ENCODE measurements at regions not wholly inside any gene's neighbourhood (a gene's known extent, or its start where the extent isn't known, plus 50 kb on each side); places are given as distances from the start of the nearest gene placed in this dataset.

GRCh38 chr16:8310323-8310722, 280.0 kb downstream of the TMEM114 start:
- no peaks in the 10 kb centered on the region for H3K9me1 ChIP-seq (ENCODE audit: control insufficient read depth, extremely low read depth, insufficient read depth, low read length)
- DNase-seq (ENCODE audit: low read depth, low spot score) (no peak), FAIRE-seq (no peak)
- no peaks in the 10 kb centered on the region for H3K4me1 ChIP-seq (ENCODE audit: control insufficient read depth, extremely low read depth, insufficient read depth, low read length)
- H3K36me3 ChIP-seq (ENCODE audit: control insufficient read depth in 2 of 2, extremely low read depth in 1 of 2, insufficient read depth in 2 of 2, low read length in 2 of 2), result no peaks in the 10 kb centered on the region
- TF ChIP-seq CTCF (optimal IDR thresholded peaks at IDR 0.05 in 1 of 3, IDR thresholded peaks at IDR 0.05 in 1 of 3, conservative IDR thresholded peaks at IDR 0.05 in 1 of 3; ENCODE audit: extremely low read depth in 1 of 3, insufficient read depth in 2 of 3, low read length in 3 of 3), result no peak
- TF ChIP-seq EZH2 (IDR thresholded peaks at IDR 0.05; ENCODE audit: low read length), result no peak
- no peak overlapping the region for H2AFZ ChIP-seq (ENCODE audit: control insufficient read depth, low read length)
- dilution Hi-C loops (cut with MboI; ENCODE audit: extremely low pct_ligation_motif_present, low sequenced_read_pairs), result no loop called here
- H3K4me3 ChIP-seq (ENCODE audit: control insufficient read depth in 2 of 3, extremely low read depth in 1 of 3, insufficient read depth in 2 of 3, low read depth in 1 of 3, low read length in 3 of 3), result no peak overlapping the region
- no peak overlapping the region for H3K27ac ChIP-seq (ENCODE audit: control insufficient read depth, insufficient read depth, low read length)
- H3K79me2 ChIP-seq (ENCODE audit: control insufficient read depth, insufficient read depth, low read length), result no peaks in the 10 kb centered on the region
- no peak overlapping the region for H3K9ac ChIP-seq (ENCODE audit: control insufficient read depth, extremely low read depth, insufficient read depth, low read length)
- H4K20me1 ChIP-seq (ENCODE audit: control insufficient read depth, extremely low read depth, insufficient read depth, low read length), result no peaks in the 10 kb centered on the region
- no peaks in the 10 kb centered on the region for H3K9me3 ChIP-seq (ENCODE audit: control insufficient read depth, low read depth, low read length)
- H3K27me3 ChIP-seq (ENCODE audit: control insufficient read depth, extremely low read depth, insufficient read depth, low read length), result no peaks in the 10 kb centered on the region
- no peak overlapping the region for H3K4me2 ChIP-seq (ENCODE audit: control insufficient read depth, extremely low read depth, insufficient read depth, low read depth, low read length)

- dilution Hi-C loops (cut with MboI; ENCODE audit: extremely low pct_ligation_motif_present, low sequenced_read_pairs), result no loop called here
- Histone ChIP-seq H3K36me3 (ENCODE audit: control insufficient read depth in 2 of 2, extremely low read depth in 1 of 2, insufficient read depth in 2 of 2, low read length in 2 of 2) (no peaks in the 10 kb centered on the region), H3K4me1 (ENCODE audit: control insufficient read depth, extremely low read depth, insufficient read depth, low read length) (no peaks in the 10 kb centered on the region), H3K79me2 (ENCODE audit: control insufficient read depth, insufficient read depth, low read length) (no peaks in the 10 kb centered on the region), H4K20me1 (ENCODE audit: control insufficient read depth, extremely low read depth, insufficient read depth, low read length) (no peaks in the 10 kb centered on the region), H3K4me2 (ENCODE audit: control insufficient read depth, extremely low read depth, insufficient read depth, low read depth, low read length) (no peak overlapping the region), H3K27me3 (ENCODE audit: control insufficient read depth, extremely low read depth, insufficient read depth, low read length) (no peaks in the 10 kb centered on the region), H3K9me3 (ENCODE audit: control insufficient read depth, low read depth, low read length) (peaks cover 7% of the 10 kb centered on the region), H3K9me1 (ENCODE audit: control insufficient read depth, extremely low read depth, insufficient read depth, low read length) (no peaks in the 10 kb centered on the region), H3K9ac (ENCODE audit: control insufficient read depth, extremely low read depth, insufficient read depth, low read length) (no peak overlapping the region), H3K4me3 (ENCODE audit: control insufficient read depth in 2 of 3, extremely low read depth in 1 of 3, insufficient read depth in 2 of 3, low read depth in 1 of 3, low read length in 3 of 3) (no peak overlapping the region), H3K27ac (ENCODE audit: control insufficient read depth, insufficient read depth, low read length) (no peak overlapping the region), H2AFZ (ENCODE audit: control insufficient read depth, low read length) (no peak overlapping the region)
- FAIRE-seq (no peak), DNase-seq (ENCODE audit: low read depth, low spot score) (no peak)
- no peak for TF ChIP-seq CTCF (optimal IDR thresholded peaks at IDR 0.05 in 1 of 3, IDR thresholded peaks at IDR 0.05 in 1 of 3, conservative IDR thresholded peaks at IDR 0.05 in 1 of 3; ENCODE audit: extremely low read depth in 1 of 3, insufficient read depth in 2 of 3, low read length in 3 of 3)
Observed at GRCh38 chr16:8305201-8305600, 285.1 kb downstream of the TMEM114 start.
